T-helper 2 cell treated with Interferon-gamma antibody and Interleukin-4, amounts not matched to agents 5 μg/mL and 100 μg/mL, for 36 hours (primary cell): ENCODE measurements at regions not wholly inside any gene's neighbourhood (a gene's known extent, or its start where the extent isn't known, plus 50 kb on each side); places are given as distances from the start of the nearest gene placed in this dataset.
"Not testable (repeated sequence)": the region's sequence is repeated elsewhere in the genome, so short reads cannot be mapped to it uniquely, and the experiment has no call there.

Experiments used
- DNase-seq: peaks from one replicate; pipeline ENCODE4 v3.0.0; 2021; ENCODE audit warnings: low spot score
- H3K27ac Mint-ChIP-seq: one replicate; pipeline ENCODE4 v1.8.0; 2021; ENCODE audit warnings: mild to moderate bottlenecking, mixed read lengths
- H3K27me3 Mint-ChIP-seq: one replicate; pipeline ENCODE4 v1.8.0; 2021; ENCODE audit warnings: low read depth, mixed read lengths
- H3K36me3 Mint-ChIP-seq: one replicate; pipeline ENCODE4 v1.8.0; 2021; ENCODE audit warnings: low read depth, mixed read lengths
- H3K4me1 Mint-ChIP-seq: one replicate; pipeline ENCODE4 v1.8.0; 2021; ENCODE audit warnings: low read depth, mixed read lengths
- H3K4me3 Mint-ChIP-seq: one replicate; pipeline ENCODE4 v1.8.0; 2022; ENCODE audit warnings: mild to moderate bottlenecking, moderate library complexity, mixed read lengths
- H3K9me3 Mint-ChIP-seq: one replicate; pipeline ENCODE4 v1.8.0; 2021; ENCODE audit warnings: mixed read lengths

GRCh38 chr10:45093945-45094344 is 93.2 kb downstream of the ZNF22 start:
- Mint-ChIP-seq H3K4me1 (no peaks in the 10 kb centered on the region), H3K27ac (no peak overlapping the region), H3K27me3 (peaks cover 14% of the 10 kb centered on the region), H3K36me3 (no peaks in the 10 kb centered on the region), H3K9me3 (no peaks in the 10 kb centered on the region), H3K4me3 (no peak overlapping the region)
- DNase-seq = no peak

- H3K36me3 Mint-ChIP-seq = no peaks in the 10 kb centered on the region
- no peaks in the 10 kb centered on the region for H3K4me1 Mint-ChIP-seq
- no peak overlapping the region for H3K27ac Mint-ChIP-seq
- no peak overlapping the region for H3K4me3 Mint-ChIP-seq
- H3K9me3 Mint-ChIP-seq = no peaks in the 10 kb centered on the region
- DNase-seq = no peak
- H3K27me3 Mint-ChIP-seq = peaks cover 10% of the 10 kb centered on the region
Observed at GRCh38 chr10:45095286-45095685, 94.6 kb downstream of the ZNF22 start.

- H3K9me3 Mint-ChIP-seq = no peaks in the 10 kb centered on the region
Observed at GRCh38 chr10:45096001-45096400, 95.3 kb downstream of the ZNF22 start.

DNA sequence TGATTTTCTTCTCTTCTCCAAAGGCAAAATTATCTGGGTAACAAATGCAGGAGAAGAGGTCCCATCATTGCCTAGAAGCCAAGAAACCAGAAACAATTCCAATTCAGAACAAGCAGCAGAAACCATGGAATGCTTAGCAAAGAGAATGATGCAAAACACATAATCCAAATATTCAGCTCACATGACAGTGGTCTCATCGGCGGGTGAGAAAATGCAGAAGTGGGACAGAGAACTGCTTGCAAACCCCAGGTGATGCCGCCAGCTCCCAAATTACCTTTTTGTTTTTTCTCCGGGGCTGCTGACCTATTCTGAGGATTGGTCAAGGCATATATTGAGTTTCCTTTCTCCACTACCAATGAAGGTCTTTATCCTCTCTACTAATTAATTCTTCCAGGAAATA is 99.7 kb downstream of the ZNF22 start:
- Mint-ChIP-seq H3K9me3 (no peaks in the 10 kb centered on the region), H3K4me1 (no peaks in the 10 kb centered on the region), H3K36me3 (no peaks in the 10 kb centered on the region), H3K4me3 (no peak overlapping the region), H3K27ac (no peak overlapping the region), H3K27me3 (peaks cover 7% of the 10 kb centered on the region)
- DNase-seq = no peak

More at GRCh38 chr10:45096001-45096400, 95.3 kb downstream of the ZNF22 start:
- H3K36me3 Mint-ChIP-seq = no peaks in the 10 kb centered on the region
- H3K27me3 Mint-ChIP-seq = peaks cover 6% of the 10 kb centered on the region
- H3K4me1 Mint-ChIP-seq = no peaks in the 10 kb centered on the region
- H3K4me3 Mint-ChIP-seq = no peak overlapping the region
- no peak for DNase-seq
- no peak overlapping the region for H3K27ac Mint-ChIP-seq

- no peaks in the 10 kb centered on the region for H3K9me3 Mint-ChIP-seq
- H3K27ac Mint-ChIP-seq = no peak overlapping the region
- H3K27me3 Mint-ChIP-seq = peaks cover 16% of the 10 kb centered on the region
- H3K4me1 Mint-ChIP-seq = no peaks in the 10 kb centered on the region
- no peak for DNase-seq
- H3K4me3 Mint-ChIP-seq = no peak overlapping the region
- H3K36me3 Mint-ChIP-seq = no peaks in the 10 kb centered on the region
Observed at GRCh38 chr10:45104674-45105073, 104.0 kb downstream of the ZNF22 start.

GRCh38 chr10:45105309-45105708 is 104.6 kb downstream of the ZNF22 start:
- H3K4me1 Mint-ChIP-seq, H3K27ac Mint-ChIP-seq, DNase-seq, H3K36me3 Mint-ChIP-seq, H3K4me3 Mint-ChIP-seq, H3K9me3 Mint-ChIP-seq: not testable (repeated sequence)
- H3K27me3 Mint-ChIP-seq = peaks cover 16% of the 10 kb centered on the region

- Mint-ChIP-seq H3K27me3 (peaks cover 14% of the 10 kb centered on the region), H3K27ac (no peak overlapping the region)
Observed at GRCh38 chr10:45106236-45106856, 105.6 kb downstream of the ZNF22 start.

DNA sequence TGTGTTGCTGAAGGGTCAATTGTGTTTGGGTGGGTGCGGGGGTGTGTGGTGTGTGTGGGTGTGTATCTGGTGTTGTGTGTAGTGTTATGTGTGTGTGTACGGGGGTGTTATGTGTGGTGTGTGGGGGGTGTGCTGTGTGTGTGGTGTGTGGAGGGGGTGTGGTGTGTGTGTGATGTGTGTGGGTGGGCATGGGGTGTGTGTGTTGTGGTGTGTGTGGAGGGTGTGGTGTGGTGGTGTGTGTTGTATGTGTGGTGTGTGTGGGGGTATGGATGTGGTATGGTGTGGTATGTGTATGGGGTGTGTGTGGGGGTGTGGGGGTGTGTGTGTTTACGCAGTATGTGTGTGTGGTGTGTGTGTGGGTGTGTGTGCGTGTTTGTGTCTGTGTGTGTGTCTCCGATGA is 110.8 kb downstream of the ZNF22 start:
- no peaks in the 10 kb centered on the region for H3K9me3 Mint-ChIP-seq
- no peak overlapping the region for H3K27ac Mint-ChIP-seq
- H3K4me3 Mint-ChIP-seq = no peak overlapping the region
- no peaks in the 10 kb centered on the region for H3K36me3 Mint-ChIP-seq
- H3K27me3 Mint-ChIP-seq = peaks cover 3% of the 10 kb centered on the region
- DNase-seq = no peak
- no peaks in the 10 kb centered on the region for H3K4me1 Mint-ChIP-seq

More at GRCh38 chr10:45106236-45106856, 105.6 kb downstream of the ZNF22 start:
- no peaks in the 10 kb centered on the region for H3K4me1 Mint-ChIP-seq
- DNase-seq = no peak
- no peaks in the 10 kb centered on the region for H3K9me3 Mint-ChIP-seq
- no peak overlapping the region for H3K4me3 Mint-ChIP-seq
- no peaks in the 10 kb centered on the region for H3K36me3 Mint-ChIP-seq

GRCh38 chr10:45117940-45118339 is 117.2 kb downstream of the ZNF22 start:
- not testable (repeated sequence) for H3K9me3 Mint-ChIP-seq, H3K4me1 Mint-ChIP-seq, H3K27ac Mint-ChIP-seq, H3K36me3 Mint-ChIP-seq, DNase-seq, H3K27me3 Mint-ChIP-seq, H3K4me3 Mint-ChIP-seq

- no peaks in the 10 kb centered on the region for H3K9me3 Mint-ChIP-seq
- H3K36me3 Mint-ChIP-seq = no peaks in the 10 kb centered on the region
- no peaks in the 10 kb centered on the region for H3K4me1 Mint-ChIP-seq
- peaks cover 3% of the 10 kb centered on the region for H3K27me3 Mint-ChIP-seq
- no peak overlapping the region for H3K27ac Mint-ChIP-seq
- H3K4me3 Mint-ChIP-seq = no peak overlapping the region
- DNase-seq = no peak
Observed at GRCh38 chr10:45118929-45119328, 118.2 kb downstream of the ZNF22 start.

- not testable (repeated sequence) for H3K4me1 Mint-ChIP-seq, DNase-seq, H3K27ac Mint-ChIP-seq, H3K9me3 Mint-ChIP-seq, H3K36me3 Mint-ChIP-seq, H3K4me3 Mint-ChIP-seq, H3K27me3 Mint-ChIP-seq
Observed at GRCh38 chr10:45122180-45122860, 121.6 kb downstream of the ZNF22 start.

- H3K36me3 Mint-ChIP-seq = no peaks in the 10 kb centered on the region
- no peaks in the 10 kb centered on the region for H3K9me3 Mint-ChIP-seq
- no peak overlapping the region for H3K4me3 Mint-ChIP-seq
- H3K27me3 Mint-ChIP-seq = peaks cover 5% of the 10 kb centered on the region
- no peak overlapping the region for H3K27ac Mint-ChIP-seq
- no peak for DNase-seq
- H3K4me1 Mint-ChIP-seq = no peaks in the 10 kb centered on the region
Observed at GRCh38 chr10:45135443-45136198, 134.9 kb downstream of the ZNF22 start.

DNA sequence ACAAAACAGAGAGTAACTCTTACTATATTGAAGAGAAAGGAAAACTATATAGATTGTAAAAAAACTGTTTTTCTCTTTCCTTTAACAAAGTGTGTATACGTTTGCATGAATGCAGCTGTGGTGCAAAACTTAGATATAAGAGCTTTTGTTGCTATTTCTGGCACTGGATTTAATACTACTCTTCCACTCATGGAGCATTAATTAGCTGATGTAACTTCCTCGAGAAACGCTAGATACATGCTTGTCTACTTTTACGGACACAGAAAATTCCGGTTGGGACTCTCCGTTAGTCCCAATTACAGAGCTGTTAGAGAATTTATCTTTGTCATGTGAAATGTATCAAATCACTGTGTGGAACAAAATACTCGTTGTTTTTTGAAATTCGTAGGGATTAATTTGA is 135.5 kb downstream of the ZNF22 start:
- no peak for DNase-seq
- Mint-ChIP-seq H3K27me3 (peaks cover 5% of the 10 kb centered on the region), H3K4me1 (no peaks in the 10 kb centered on the region), H3K4me3 (no peak overlapping the region), H3K27ac (no peak overlapping the region), H3K9me3 (no peaks in the 10 kb centered on the region), H3K36me3 (no peaks in the 10 kb centered on the region)

DNA sequence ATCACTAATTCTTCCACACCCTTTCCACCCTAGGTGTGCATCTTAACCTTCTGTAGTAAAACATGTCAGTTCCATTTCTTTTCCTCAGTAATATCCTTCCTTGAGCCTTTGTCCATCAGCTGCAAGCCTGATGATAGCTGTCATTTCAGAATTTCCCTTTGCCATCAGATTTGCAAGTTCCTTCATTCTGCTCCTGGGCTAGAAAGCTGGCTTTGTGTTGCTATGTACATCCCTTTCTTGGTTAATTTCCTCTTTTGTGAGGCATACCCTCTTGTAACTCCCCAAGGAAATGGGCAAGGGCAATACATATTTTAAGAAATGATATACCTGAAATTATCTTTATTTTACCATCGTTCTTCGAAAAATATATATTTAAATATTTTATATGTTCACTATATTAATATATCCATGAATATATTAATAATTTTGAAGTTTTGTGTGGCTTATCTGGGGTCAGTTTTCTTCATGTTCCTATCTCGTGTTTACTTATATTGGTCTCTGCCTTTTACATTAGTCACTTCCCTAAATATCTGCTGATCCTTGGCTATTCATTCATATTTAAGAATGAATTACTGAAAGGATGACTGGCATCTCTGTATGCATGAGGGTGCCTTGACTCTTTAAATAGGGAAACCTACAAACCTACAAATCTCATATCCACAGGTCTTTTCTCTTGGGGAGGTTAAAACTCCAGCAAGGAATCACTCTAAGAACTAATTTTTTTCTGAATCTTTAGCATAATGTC is 143.8 kb downstream of the ZNF22 start:
- Mint-ChIP-seq H3K4me3 (no peak overlapping the region), H3K27ac (no peak overlapping the region), H3K27me3 (peaks cover 2% of the 10 kb centered on the region), H3K4me1 (no peaks in the 10 kb centered on the region), H3K9me3 (no peaks in the 10 kb centered on the region), H3K36me3 (no peaks in the 10 kb centered on the region)
- no peak for DNase-seq
